ENCODE measurements at regions not wholly inside any gene's neighbourhood (a gene's known extent, or its start where the extent isn't known, plus 50 kb on each side); places are given as distances from the start of the nearest gene placed in this dataset.
A peak's percentile ranks its signal among the peaks of the same experiment; 100 is the strongest.

- TF ChIP-seq USF2 (IDR thresholded peaks at IDR 0.05; ENCODE audit: borderline replicate concordance, low read depth, low read length) (no peak), TEAD4 (IDR thresholded peaks at IDR 0.05; ENCODE audit: borderline replicate concordance, insufficient read depth) (no peak), ZBTB33 (IDR thresholded peaks at IDR 0.05; ENCODE audit: borderline replicate concordance, low read depth) (no peak), CTCF (IDR thresholded peaks at IDR 0.05) (peak; percentile 20; the same call in 1 of the 2 replicates), RXRA (IDR thresholded peaks at IDR 0.05; ENCODE audit: borderline replicate concordance, low read depth) (no peak), NRF1 (IDR thresholded peaks at IDR 0.05; ENCODE audit: low read depth, low read length) (no peak), PBX3 (IDR thresholded peaks at IDR 0.05) (no peak)
- no peaks in the 10 kb centered on the region; a peak in 1 of 4 replicates for H3K4me1 ChIP-seq (ENCODE audit: control insufficient read depth in 1 of 2, insufficient read depth in 2 of 2, low read depth in 1 of 2, low read length in 1 of 2)
- no peak overlapping the region for H2AFZ ChIP-seq (ENCODE audit: low read depth)
- no peaks in the 10 kb centered on the region for H3K9me3 ChIP-seq
- H3K27me3 ChIP-seq (ENCODE audit: insufficient read depth), result no peaks in the 10 kb centered on the region
- DNase-seq, result no peak
- ChIA-PET POLR2A (no interaction called here), CTCF (interaction anchor here (1.0 to 9.8 kb wide), 7 partner anchors 9 to 151 kb away, joined by 3 to 65 read pairs (median 4); partner anchors contain the start of gene SDC1)
- WGBS (ENCODE audit: low lambda C conversion rate), result 93% methylated on average over 34 of the region's 34 CpGs
- no peak overlapping the region for H3K27ac ChIP-seq (ENCODE audit: low read depth in 2 of 2, low read length in 1 of 2)
- H3K36me3 ChIP-seq (replicated peaks in 1 of 2; ENCODE audit: control insufficient read depth in 1 of 2, insufficient read depth in 2 of 2, low read length in 1 of 2), result no peaks in the 10 kb centered on the region
- no peak overlapping the region for H3K9ac ChIP-seq
- H3K9me2 ChIP-seq, result no peaks in the 10 kb centered on the region
- no peak overlapping the region for H3K4me2 ChIP-seq
- H4K20me1 ChIP-seq (ENCODE audit: insufficient read depth), result no peaks in the 10 kb centered on the region
- H3K4me3 ChIP-seq (ENCODE audit: low read depth in 2 of 2, low read length in 1 of 2), result no peak overlapping the region
- H3K79me2 ChIP-seq (ENCODE audit: insufficient read depth), result no peaks in the 10 kb centered on the region
- no peaks in the 10 kb centered on the region for H3F3A ChIP-seq (replicated peaks; ENCODE audit: insufficient read depth)
Measured at GRCh38 chr2:20106746-20107145, 55.3 kb upstream of the LAPTM4A start.

- POLR2A ChIA-PET, result no interaction called here
- Histone ChIP-seq H3K4me2 (no peak overlapping the region), H3K4me3 (ENCODE audit: low read depth in 2 of 2, low read length in 1 of 2) (no peak overlapping the region), H3K79me2 (ENCODE audit: insufficient read depth) (no peaks in the 10 kb centered on the region), H4K20me1 (ENCODE audit: insufficient read depth) (no peaks in the 10 kb centered on the region), H3K9me3 (no peaks in the 10 kb centered on the region), H3K27me3 (ENCODE audit: insufficient read depth) (no peaks in the 10 kb centered on the region), H3K27ac (ENCODE audit: low read depth in 2 of 2, low read length in 1 of 2) (no peak overlapping the region), H3K9me2 (no peaks in the 10 kb centered on the region), H3K4me1 (ENCODE audit: control insufficient read depth in 1 of 2, insufficient read depth in 2 of 2, low read depth in 1 of 2, low read length in 1 of 2) (no peaks in the 10 kb centered on the region), H3K9ac (no peak overlapping the region), H3F3A (replicated peaks; ENCODE audit: insufficient read depth) (no peaks in the 10 kb centered on the region), H3K36me3 (replicated peaks in 1 of 2; ENCODE audit: control insufficient read depth in 1 of 2, insufficient read depth in 2 of 2, low read length in 1 of 2) (no peaks in the 10 kb centered on the region), H2AFZ (ENCODE audit: low read depth) (no peak overlapping the region)
- CTCF ChIA-PET, result interaction anchor here (0.5 to 9.8 kb wide), 11 partner anchors 10 to 209 kb away, joined by 3 to 65 read pairs (median 4); partner anchors contain the start of gene SDC1
- 78% methylated on average over 9 of the region's 9 CpGs for WGBS (ENCODE audit: low lambda C conversion rate)
- no peak for DNase-seq
- TF ChIP-seq USF2 (IDR thresholded peaks at IDR 0.05; ENCODE audit: borderline replicate concordance, low read depth, low read length), result no peak
- TF ChIP-seq JUND (IDR thresholded peaks at IDR 0.05), result no peak
- no peak for TF ChIP-seq RXRA (IDR thresholded peaks at IDR 0.05; ENCODE audit: borderline replicate concordance, low read depth)
- no peak for TF ChIP-seq SMC3 (IDR thresholded peaks at IDR 0.05; ENCODE audit: low read depth, low read length)
- TF ChIP-seq EZH2phosphoT487 (IDR thresholded peaks at IDR 0.05; ENCODE audit: borderline replicate concordance, low read depth), result no peak
- TF ChIP-seq CHD2 (IDR thresholded peaks at IDR 0.05; ENCODE audit: low read length, partially characterized antibody), result no peak
- TF ChIP-seq REST (IDR thresholded peaks at IDR 0.05; ENCODE audit: low read depth, low read length), result no peak
- TF ChIP-seq FOXJ3 (CRISPR knock-in tag; IDR thresholded peaks at IDR 0.05), result no peak
- TF ChIP-seq TAF1 (IDR thresholded peaks at IDR 0.05; ENCODE audit: borderline replicate concordance, low read depth, low read length), result no peak
- TF ChIP-seq FOSL2 (IDR thresholded peaks at IDR 0.05; ENCODE audit: borderline replicate concordance, low read depth), result no peak
Measured at GRCh38 chr2:20104900-20105545, 53.6 kb upstream of the LAPTM4A start.

Data from SK-N-SH (cell line).